ENCODE measurements at regions not wholly inside any gene's neighbourhood (a gene's known extent, or its start where the extent isn't known, plus 50 kb on each side); places are given as distances from the start of the nearest gene placed in this dataset.
"Not testable (repeated sequence)": the region's sequence is repeated elsewhere in the genome, so short reads cannot be mapped to it uniquely, and the experiment has no call there.

DNA sequence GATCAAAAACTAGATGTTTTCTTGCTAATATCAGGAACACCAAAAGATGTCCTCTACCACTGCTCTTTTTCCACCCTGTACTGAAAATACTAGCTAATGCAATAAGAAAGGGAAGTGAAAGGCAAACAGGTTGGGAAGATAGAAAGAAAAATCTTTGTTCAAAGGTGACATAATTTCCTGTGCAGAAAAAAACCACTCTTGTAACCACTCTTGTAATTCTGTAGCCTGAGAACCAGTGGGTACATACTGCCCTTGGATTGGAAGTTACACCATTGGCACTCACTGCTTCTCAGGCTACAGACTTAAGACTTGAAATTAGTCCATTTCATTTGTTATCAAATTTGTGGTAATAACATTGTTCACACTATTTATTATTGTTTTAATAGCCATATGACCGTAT is 263.0 kb upstream of the TGIF2LX start:
- not testable (repeated sequence) for TF ChIP-seq CTCF (IDR thresholded peaks at IDR 0.05; ENCODE audit: poor library complexity); EZH2phosphoT487 (IDR thresholded peaks at IDR 0.05; ENCODE audit: low read depth, severe bottlenecking, unreplicated experiment)

Measured in hepatocyte (in vitro differentiated cells).